IMR-90 (cell line): ENCODE measurements at regions not wholly inside any gene's neighbourhood (a gene's known extent, or its start where the extent isn't known, plus 50 kb on each side); places are given as distances from the start of the nearest gene placed in this dataset.
"Not testable (repeated sequence)": the region's sequence is repeated elsewhere in the genome, so short reads cannot be mapped to it uniquely, and the experiment has no call there.

ENCODE experiments used
- ATAC-seq: fragments of 200-7000 bp; cut with Tn5 transposase; 2 replicates; pipeline ENCODE4 v1.9.1; 2020; ENCODE audit warnings: low read depth, mild to moderate bottlenecking, moderate library complexity
- BruUV-seq: library from RNA; stranded (reverse); fragments of 400-500 nt; replicated peaks from 2 replicates; lab custom pipeline; 2021; lab: Mats Ljungman, UMichigan
- CTCF ChIA-PET: fragments of 300-600 bp; formaldehyde crosslinking; extraction: SDS; loops from one replicate; lab custom pipeline; 2021; ENCODE audit warnings: antibody characterized with exemption; lab: Yijun Ruan, JAX
- POLR2A ChIA-PET: fragments of 300-600 bp; sonication (Branson Sonifier 250); formaldehyde crosslinking; loops from one replicate; lab custom pipeline; 2022; ENCODE audit warnings: antibody characterized with exemption; ENCODE audit not compliant: unreplicated experiment; lab: Charles Lee
- DNase-seq: peaks from one replicate; pipeline ENCODE4 v3.0.0; 2013
- H2AFZ ChIP-seq: replicated peaks from 2 replicates; pipeline ENCODE3; 2013; ENCODE audit warnings: low read length, mild to moderate bottlenecking; ENCODE audit not compliant: poor library complexity
- H2AK5ac ChIP-seq: 2 replicates; pipeline ENCODE4 v1.6.1; 2013; ENCODE audit warnings: low read depth, low read length, inconsistent platforms
- H2AK9ac ChIP-seq: replicated peaks from 2 replicates; pipeline ENCODE3; 2013; ENCODE audit warnings: mild to moderate bottlenecking, low read depth, low read length, moderate library complexity; ENCODE audit not compliant: poor library complexity
- H2BK120ac ChIP-seq: 2 replicates; pipeline ENCODE4 v1.6.1; 2013; ENCODE audit warnings: low read depth, low read length, inconsistent platforms
- H2BK15ac ChIP-seq: 3 replicates; pipeline ENCODE4 v1.6.1; 2013; ENCODE audit warnings: low read depth, low read length, inconsistent platforms
- H2BK20ac ChIP-seq: 2 replicates; pipeline ENCODE4 v1.6.1; 2013; ENCODE audit warnings: low read depth, mild to moderate bottlenecking, inconsistent platforms, low read length, moderate library complexity
- H2BK5ac ChIP-seq: 2 replicates; pipeline ENCODE4 v1.6.1; 2013; ENCODE audit warnings: mild to moderate bottlenecking, low read depth, low read length, inconsistent platforms; ENCODE audit not compliant: poor library complexity, severe bottlenecking
- H3K14ac ChIP-seq: replicated peaks from 2 replicates; pipeline ENCODE4 v1.6.1; 2013; ENCODE audit warnings: low read depth, low read length, inconsistent platforms
- H3K18ac ChIP-seq: 2 replicates; pipeline ENCODE4 v1.6.1; 2013; ENCODE audit warnings: low read depth, low read length, control low read depth
- H3K23ac ChIP-seq: 2 replicates; pipeline ENCODE4 v1.6.1; 2013; ENCODE audit warnings: low read depth, low read length, inconsistent platforms
- H3K27ac ChIP-seq: 2 replicates; pipeline ENCODE4 v1.5.1; 2013; ENCODE audit warnings: mild to moderate bottlenecking, control low read depth, low read length; ENCODE audit not compliant: insufficient read depth
- H3K27me3 ChIP-seq: 2 replicates; pipeline ENCODE4 v1.6.1; 2013; ENCODE audit warnings: low read length; ENCODE audit not compliant: control insufficient read depth, insufficient read depth
- H3K36me3 ChIP-seq: 2 replicates; pipeline ENCODE4 v1.6.1; 2013; ENCODE audit warnings: low read length, mixed read lengths; ENCODE audit not compliant: control insufficient read depth, insufficient read depth
- H3K4ac ChIP-seq: 2 replicates; pipeline ENCODE4 v1.6.1; 2013; ENCODE audit warnings: low read depth, low read length, inconsistent platforms
- H3K4me1 ChIP-seq: 2 replicates; pipeline ENCODE4 v1.6.1; 2013; ENCODE audit warnings: low read length, mixed read lengths; ENCODE audit not compliant: control insufficient read depth, insufficient read depth
- H3K4me2 ChIP-seq: 2 replicates; pipeline ENCODE4 v1.6.1; 2013; ENCODE audit warnings: low read depth, mild to moderate bottlenecking, control low read depth, low read length, moderate library complexity
- H3K4me3 ChIP-seq: 2 replicates; pipeline ENCODE4 v1.5.1; 2013; ENCODE audit warnings: low read depth, mild to moderate bottlenecking, control low read depth, low read length, moderate library complexity; ENCODE audit not compliant: insufficient read depth
- H3K56ac ChIP-seq: 2 replicates; pipeline ENCODE4 v1.6.1; 2013; ENCODE audit warnings: low read length, inconsistent platforms; ENCODE audit not compliant: insufficient read depth; ENCODE audit errors: extremely low read depth
- H3K79me1 ChIP-seq, 2 experiments: 2 replicates each; pipeline ENCODE4 v1.6.1; 2013; ENCODE audit warnings: low read length in 2 of 2, inconsistent platforms in 1 of 2, low read depth in 1 of 2
- H3K9ac ChIP-seq: 2 replicates; pipeline ENCODE4 v1.6.1; 2013; ENCODE audit warnings: low read depth, low read length, control low read depth
- H3K9me1 ChIP-seq: 2 replicates; pipeline ENCODE4 v1.6.1; 2013; ENCODE audit warnings: low read length, inconsistent platforms; ENCODE audit not compliant: insufficient read depth
- H3K9me3 ChIP-seq: 2 replicates; pipeline ENCODE4 v1.6.1; 2013; ENCODE audit warnings: low read length; ENCODE audit not compliant: control insufficient read depth, insufficient read depth
- H4K20me1 ChIP-seq: 2 replicates; pipeline ENCODE4 v1.6.1; 2013; ENCODE audit warnings: low read length, inconsistent platforms; ENCODE audit not compliant: insufficient read depth
- H4K5ac ChIP-seq: 2 replicates; pipeline ENCODE4 v1.6.1; 2013; ENCODE audit warnings: mild to moderate bottlenecking, low read depth, low read length, control low read depth
- H4K8ac ChIP-seq, 2 experiments: 2 replicates each; pipeline ENCODE4 v1.6.1; 2013; ENCODE audit warnings: low read depth in 2 of 2, low read length in 2 of 2, control low read depth in 1 of 2, inconsistent platforms in 1 of 2
- H4K91ac ChIP-seq: 2 replicates; pipeline ENCODE4 v1.6.1; 2013; ENCODE audit warnings: low read depth, low read length, inconsistent platforms; ENCODE audit not compliant: insufficient read depth
- CHD1 ChIP-seq: IDR thresholded peaks from 2 replicates; pipeline ENCODE4 v1.6.1; 2012; ENCODE audit warnings: low read depth, low read length, improper control_type of control experiment
- FOS ChIP-seq: fragments of 150-350 bp; IDR thresholded peaks from 2 replicates; pipeline ENCODE4 v1.6.1; 2016; ENCODE audit warnings: low read depth, low read length
- MAFK ChIP-seq: IDR thresholded peaks from 2 replicates; pipeline ENCODE4 v1.6.1; 2012; ENCODE audit warnings: low read depth, low read length, improper control_type of control experiment
- MXI1 ChIP-seq: IDR thresholded peaks from 2 replicates; pipeline ENCODE4 v1.6.1; 2012; ENCODE audit warnings: low read depth, mild to moderate bottlenecking, low read length, moderate library complexity, borderline replicate concordance
- POLR2A ChIP-seq: IDR thresholded peaks from 2 replicates; pipeline ENCODE4 v1.6.1; 2012; ENCODE audit warnings: mild to moderate bottlenecking, low read depth, low read length
- RCOR1 ChIP-seq: IDR thresholded peaks from 2 replicates; pipeline ENCODE4 v1.6.1; 2012; ENCODE audit warnings: mild to moderate bottlenecking, low read length, improper control_type of control experiment; ENCODE audit not compliant: insufficient replicate concordance
- SMC3 ChIP-seq: fragments of 150-350 bp; IDR thresholded peaks from 2 replicates; pipeline ENCODE4 v1.6.1; 2016; ENCODE audit warnings: low read depth, mild to moderate bottlenecking, antibody characterized with exemption, low read length, moderate library complexity
- WGBS, 2 experiments: methylation state at CpG; one replicate each; pipeline versions ENCODE4 v1.1.5 to v1.1.7; 2013; ENCODE audit warnings: missing lambda C conversion rate in 2 of 2; ENCODE audit not compliant: insufficient read length in 1 of 2; ENCODE audit errors: extremely low coverage in 2 of 2; 5-methylcytosine and 5-hydroxymethylcytosine counted together
- dilution Hi-C: fragments of 300-500 bp; cut with HindIII; formaldehyde crosslinking; loops from one replicate; pipeline ENCODE4 v1.14.3; 2018; ENCODE audit warnings: low sequenced_read_pairs; ENCODE audit not compliant: unreplicated experiment
- in situ Hi-C: fragments of 300-500 bp; cut with MboI; formaldehyde crosslinking; loops from 3 replicates; pipeline ENCODE4 v1.14.3; 2019; ENCODE audit warnings: low sequenced_read_pairs, inconsistent platforms, mixed read lengths
- intact Hi-C: fragments of 100-400 bp; cut with micrococcal nuclease; formaldehyde crosslinking; loops from 2 replicates; pipeline ENCODE4 v1.10.0; 2022
- TF ChIP-seq, protein P1 (sequence below): fragments of 150-350 bp; IDR thresholded peaks from 2 replicates; pipeline ENCODE4 v1.6.1; 2017; ENCODE audit warnings: mild to moderate bottlenecking, antibody characterized with exemption, low read length, low read depth

GRCh38 chr2:228355897-228356296 is 174.4 kb upstream of the SPHKAP start:
- no peak overlapping the region for H4K5ac ChIP-seq
- H2BK20ac ChIP-seq = no peak overlapping the region
- 50% methylated on average over 1 of the region's 2 CpGs; no CpG with 5 or more reads in 1 of the 2 experiments for WGBS, 2 experiments
- H2BK120ac ChIP-seq = no peak overlapping the region
- H3K27ac ChIP-seq = no peak overlapping the region
- H3K23ac ChIP-seq = no peak overlapping the region
- in situ Hi-C loops (no loop called here), intact Hi-C loops (no loop called here), dilution Hi-C loops (no loop called here)
- no peaks in the 10 kb centered on the region for H3K9me1 ChIP-seq
- no peak overlapping the region for H2AK9ac ChIP-seq
- H4K20me1 ChIP-seq = no peaks in the 10 kb centered on the region
- H3K4me2 ChIP-seq = no peak overlapping the region
- TF ChIP-seq MXI1 = no peak
- TF ChIP-seq MAFK = no peak
- TF ChIP-seq RCOR1 = no peak
- TF ChIP-seq, protein P1, sequence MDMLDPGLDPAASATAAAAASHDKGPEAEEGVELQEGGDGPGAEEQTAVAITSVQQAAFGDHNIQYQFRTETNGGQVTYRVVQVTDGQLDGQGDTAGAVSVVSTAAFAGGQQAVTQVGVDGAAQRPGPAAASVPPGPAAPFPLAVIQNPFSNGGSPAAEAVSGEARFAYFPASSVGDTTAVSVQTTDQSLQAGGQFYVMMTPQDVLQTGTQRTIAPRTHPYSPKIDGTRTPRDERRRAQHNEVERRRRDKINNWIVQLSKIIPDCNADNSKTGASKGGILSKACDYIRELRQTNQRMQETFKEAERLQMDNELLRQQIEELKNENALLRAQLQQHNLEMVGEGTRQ = no peak
- TF ChIP-seq SMC3 = no peak
- TF ChIP-seq CHD1 = no peak
- TF ChIP-seq POLR2A = no peak
- TF ChIP-seq FOS = no peak
- ATAC-seq (no peak), DNase-seq (no peak)
- no peak overlapping the region for H3K4ac ChIP-seq
- no peaks in the 10 kb centered on the region for H3K4me1 ChIP-seq
- H3K4me3 ChIP-seq = no peak overlapping the region
- H2BK15ac ChIP-seq = no peak overlapping the region
- ChIA-PET CTCF (no interaction called here), POLR2A (no interaction called here)
- no peak overlapping the region for H2AK5ac ChIP-seq
- no peak overlapping the region for H4K91ac ChIP-seq
- H3K18ac ChIP-seq = no peak overlapping the region
- H3K9me3 ChIP-seq = peaks cover 8% of the 10 kb centered on the region; the same call in 1 of the 2 replicates
- no peak overlapping the region for H2BK5ac ChIP-seq
- H3K14ac ChIP-seq = no peak overlapping the region
- H3K9ac ChIP-seq = no peak overlapping the region
- H3K36me3 ChIP-seq = no peaks in the 10 kb centered on the region
- no peak overlapping the region for H2AFZ ChIP-seq
- no peak overlapping the region for H3K56ac ChIP-seq
- no peaks in the 10 kb centered on the region for H3K79me1 ChIP-seq
- H4K8ac ChIP-seq = no peak overlapping the region
- BruUV-seq = no TSS peak
- H3K27me3 ChIP-seq = no peaks in the 10 kb centered on the region

GRCh38 chr2:228352980-228353379 is 171.5 kb upstream of the SPHKAP start:
- H3K27me3 ChIP-seq, H3K79me1 ChIP-seq, intact Hi-C loops, H2BK5ac ChIP-seq, H4K5ac ChIP-seq, BruUV-seq, H4K8ac ChIP-seq, DNase-seq, H3K56ac ChIP-seq, H3K4me1 ChIP-seq, H3K4ac ChIP-seq, H3K36me3 ChIP-seq, H2BK20ac ChIP-seq, H2BK120ac ChIP-seq, CTCF ChIA-PET, dilution Hi-C loops, H3K27ac ChIP-seq, H3K9ac ChIP-seq, H3K14ac ChIP-seq, H3K23ac ChIP-seq, H3K18ac ChIP-seq, H2BK15ac ChIP-seq, in situ Hi-C loops, H3K4me3 ChIP-seq, H4K91ac ChIP-seq, H4K20me1 ChIP-seq, H3K4me2 ChIP-seq, ATAC-seq, POLR2A ChIA-PET, H3K9me3 ChIP-seq, H3K9me1 ChIP-seq, H2AK9ac ChIP-seq, H2AFZ ChIP-seq, H2AK5ac ChIP-seq: not testable (repeated sequence)
- WGBS, 2 experiments = no CpG with 5 or more reads among the region's 12 CpGs
